Motor neuron (in vitro differentiated cells): ENCODE measurements at regions not wholly inside any gene's neighbourhood (a gene's known extent, or its start where the extent isn't known, plus 50 kb on each side); places are given as distances from the start of the nearest gene placed in this dataset.

ENCODE experiments used
- ATAC-seq, 8 experiments: fragments of 200-7000 bp; cut with Tn5 transposase; replicated peaks in 6 of 8; 2 replicates each; pipeline ENCODE4 v1.8.0; 2021; ENCODE audit warnings: mild to moderate bottlenecking in 8 of 8, moderate library complexity in 8 of 8
- H3K27ac ChIP-seq, 2 donors: fragments of 250-450 bp; sonication (Bioruptor Pico); 2 replicates each; pipeline ENCODE4 v1.9.0; 2021; ENCODE audit warnings: antibody characterized with exemption in 2 of 2, mild to moderate bottlenecking in 2 of 2, moderate library complexity in 1 of 2
- H3K4me1 ChIP-seq, 2 donors: fragments of 250-450 bp; sonication (Bioruptor Pico); replicated peaks in 1 of 2; 2 replicates each; pipeline ENCODE4 v1.6.1; 2021; ENCODE audit warnings: antibody characterized with exemption in 2 of 2, mild to moderate bottlenecking in 2 of 2, moderate library complexity in 1 of 2
- H3K4me3 ChIP-seq, 5 donors: fragments of 250-450 bp; sonication (Bioruptor Pico); 2 replicates each; pipeline ENCODE4 v1.9.0; 2021; ENCODE audit warnings: antibody characterized with exemption in 5 of 5, mild to moderate bottlenecking in 5 of 5, moderate library complexity in 4 of 5
- WGBS, 10 experiments: fragments of 450-650 bp; shearing (Covaris generic); methylation state at CpG; one replicate each; pipeline ENCODE4 v1.0.0; 2022; 5-methylcytosine and 5-hydroxymethylcytosine counted together
- in situ Hi-C, 9 experiments: fragments of 400-800 bp; cut with MboI; loops; one replicate each; pipeline ENCODE4 v1.15.0; 2021; ENCODE audit warnings: low sequenced_read_pairs in 9 of 9, low pct_unique_long_range_greater_than_20kb in 2 of 9; ENCODE audit not compliant: unreplicated experiment in 9 of 9

DNA sequence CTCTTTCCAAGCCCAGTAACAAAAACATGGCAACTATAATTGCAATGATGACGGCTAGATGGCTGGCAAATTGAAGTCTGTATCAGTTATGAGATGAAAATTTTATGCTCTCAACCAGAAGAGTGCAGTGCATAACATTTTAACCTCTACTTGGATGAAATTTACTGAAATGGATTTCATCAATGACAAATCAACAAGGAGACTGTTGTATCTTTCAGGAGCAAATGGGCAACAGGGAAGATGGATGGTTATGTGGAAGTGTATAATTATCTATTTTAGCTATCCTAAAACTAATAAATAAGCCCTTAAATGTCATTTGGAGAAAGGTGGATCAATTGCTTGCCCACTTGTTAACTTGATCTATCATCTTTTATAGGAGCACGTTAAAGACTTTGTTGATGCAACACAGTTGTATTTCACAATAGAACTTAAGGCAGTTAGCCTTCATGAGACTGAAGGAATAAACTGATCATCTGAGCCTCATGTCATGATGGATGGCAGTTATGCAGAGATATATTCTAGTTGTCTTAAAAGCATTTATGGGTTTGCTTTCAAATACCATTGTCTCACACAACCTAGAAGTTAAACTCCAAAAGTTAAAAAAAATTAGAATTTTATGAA, 315.1 kb upstream of the TBC1D5 start:
- H3K4me1 ChIP-seq = peaks cover 0 to 8% of the 10 kb centered on the region in 2 donors
- in situ Hi-C loops = no loop called here
- 28 to 89% (median 76%) methylated on average over 1 to 2 of the region's 2 CpGs; no CpG with 5 or more reads in 2 of the 10 experiments for WGBS, 10 experiments
- peak in 5 of 8 experiments; percentile 47 to 84 (median 55) for ATAC-seq
- no peak overlapping the region for H3K27ac ChIP-seq
- no peak overlapping the region for H3K4me3 ChIP-seq

GRCh38 chr3:18054625-18055024, 312.2 kb upstream of the TBC1D5 start:
- ATAC-seq = no peak
- WGBS, 10 experiments = 55 to 100% (median 100%) methylated on average over 1 of the region's 1 CpG; no CpG with 5 or more reads in 3 of the 10 experiments
- in situ Hi-C loops = no loop called here

GRCh38 chr3:18051306-18051705, 308.9 kb upstream of the TBC1D5 start:
- in situ Hi-C loops = no loop called here
- WGBS, 10 experiments = 43 to 90% (median 68%) methylated on average over 1 to 3 of the region's 3 CpGs; no CpG with 5 or more reads in 1 of the 10 experiments
- peak in 2 of 8 experiments; percentile 25 to 34 for ATAC-seq

More at GRCh38 chr3:18054625-18055024, 312.2 kb upstream of the TBC1D5 start:
- peaks cover 0 to 23% of the 10 kb centered on the region in 2 donors for H3K4me1 ChIP-seq
- no peak overlapping the region for H3K27ac ChIP-seq
- no peak overlapping the region for H3K4me3 ChIP-seq

DNA sequence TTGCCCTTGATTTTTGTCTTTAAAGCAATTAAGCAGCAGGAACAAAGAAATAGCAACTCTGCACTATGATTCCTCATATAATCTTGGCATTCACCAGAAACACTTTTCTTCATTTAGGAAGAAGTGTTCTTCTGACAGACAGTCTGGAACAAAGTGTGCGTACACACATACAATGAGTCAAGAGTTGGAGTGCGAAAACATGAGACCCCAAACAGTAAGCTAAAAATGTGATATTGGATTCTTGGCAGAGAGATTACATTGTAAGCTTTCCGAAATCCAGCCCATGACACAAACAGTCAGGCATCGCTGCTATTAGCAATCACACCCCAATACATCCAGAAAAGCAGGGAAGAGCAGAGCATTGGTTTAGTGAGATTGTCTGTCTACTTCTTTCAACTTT, 306.7 kb upstream of the TBC1D5 start:
- ATAC-seq = no peak
- H3K4me1 ChIP-seq = peaks cover 0 to 15% of the 10 kb centered on the region in 2 donors
- no peak overlapping the region for H3K4me3 ChIP-seq
- in situ Hi-C loops = no loop called here
- no peak overlapping the region for H3K27ac ChIP-seq
- WGBS, 10 experiments = 75 to 100% (median 94%) methylated on average over 1 to 4 of the region's 4 CpGs; no CpG with 5 or more reads in 1 of the 10 experiments

More at GRCh38 chr3:18051306-18051705, 308.9 kb upstream of the TBC1D5 start:
- Histone ChIP-seq H3K27ac (no peak overlapping the region), H3K4me1 (peaks cover 0 to 15% of the 10 kb centered on the region in 2 donors), H3K4me3 (no peak overlapping the region)

- no peak overlapping the region for H3K27ac ChIP-seq
- peaks cover 0 to 15% of the 10 kb centered on the region in 2 donors for H3K4me1 ChIP-seq
- in situ Hi-C loops = no loop called here
- peak in 1 of 8 experiments; percentile 25 for ATAC-seq
- 50 to 100% (median 75%) methylated on average over 1 to 2 of the region's 2 CpGs; no CpG with 5 or more reads in 3 of the 10 experiments for WGBS, 10 experiments
- H3K4me3 ChIP-seq = no peak overlapping the region
These were observed 304.6 kb upstream of the TBC1D5 start for GRCh38 chr3:18047052-18047451.

GRCh38 chr3:18046131-18046915, 303.9 kb upstream of the TBC1D5 start:
- Histone ChIP-seq H3K4me1 (peaks cover 0 to 8% of the 10 kb centered on the region in 2 donors), H3K27ac (no peak overlapping the region), H3K4me3 (no peak overlapping the region)
- WGBS, 10 experiments = 64 to 100% (median 93%) methylated on average over 2 to 4 of the region's 4 CpGs; no CpG with 5 or more reads in 1 of the 10 experiments
- ATAC-seq = no peak
- in situ Hi-C loops = no loop called here

- in situ Hi-C loops = no loop called here
- ATAC-seq = no peak
- Histone ChIP-seq H3K4me1 (peaks cover 0 to 3% of the 10 kb centered on the region in 2 donors), H3K4me3 (no peak overlapping the region), H3K27ac (no peak overlapping the region)
- WGBS, 10 experiments = 54 to 100% (median 80%) methylated on average over 1 to 2 of the region's 2 CpGs
These were observed 302.8 kb upstream of the TBC1D5 start for GRCh38 chr3:18044971-18045880.

DNA sequence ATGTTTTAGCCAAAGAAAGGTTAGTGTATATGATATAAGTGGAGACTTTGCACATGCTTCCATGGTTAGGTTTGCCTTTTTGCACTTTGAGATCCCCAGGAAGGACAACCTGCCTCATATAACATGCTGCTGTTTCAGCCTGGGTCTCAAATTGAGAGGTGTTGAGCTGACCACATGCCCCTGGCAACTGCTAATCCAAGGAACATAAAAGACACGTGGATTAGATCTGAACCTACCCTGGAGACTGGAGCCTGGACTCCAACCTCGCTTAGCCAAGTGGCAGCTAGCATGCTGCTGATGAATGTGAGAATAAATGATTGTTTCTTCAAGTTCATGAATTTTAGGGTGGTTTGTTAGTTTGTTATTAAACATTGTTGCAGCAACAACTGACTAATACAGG, 301.8 kb upstream of the TBC1D5 start:
- peak in 1 of 8 experiments; percentile 20 for ATAC-seq
- Histone ChIP-seq H3K27ac (no peak overlapping the region), H3K4me3 (no peak overlapping the region), H3K4me1 (no peaks in the 10 kb centered on the region)
- WGBS, 10 experiments = 36 to 90% (median 58%) methylated on average over 2 of the region's 2 CpGs; no CpG with 5 or more reads in 4 of the 10 experiments
- in situ Hi-C loops = no loop called here

- in situ Hi-C loops = no loop called here
- H3K4me3 ChIP-seq = no peak overlapping the region
- H3K4me1 ChIP-seq = no peaks in the 10 kb centered on the region
- peak in 1 of 8 experiments; percentile 59 for ATAC-seq
- 17 to 100% (median 69%) methylated on average over 1 of the region's 1 CpG; no CpG with 5 or more reads in 2 of the 10 experiments for WGBS, 10 experiments
- no peak overlapping the region for H3K27ac ChIP-seq
These were observed 294.0 kb upstream of the TBC1D5 start for GRCh38 chr3:18036450-18036815.

DNA sequence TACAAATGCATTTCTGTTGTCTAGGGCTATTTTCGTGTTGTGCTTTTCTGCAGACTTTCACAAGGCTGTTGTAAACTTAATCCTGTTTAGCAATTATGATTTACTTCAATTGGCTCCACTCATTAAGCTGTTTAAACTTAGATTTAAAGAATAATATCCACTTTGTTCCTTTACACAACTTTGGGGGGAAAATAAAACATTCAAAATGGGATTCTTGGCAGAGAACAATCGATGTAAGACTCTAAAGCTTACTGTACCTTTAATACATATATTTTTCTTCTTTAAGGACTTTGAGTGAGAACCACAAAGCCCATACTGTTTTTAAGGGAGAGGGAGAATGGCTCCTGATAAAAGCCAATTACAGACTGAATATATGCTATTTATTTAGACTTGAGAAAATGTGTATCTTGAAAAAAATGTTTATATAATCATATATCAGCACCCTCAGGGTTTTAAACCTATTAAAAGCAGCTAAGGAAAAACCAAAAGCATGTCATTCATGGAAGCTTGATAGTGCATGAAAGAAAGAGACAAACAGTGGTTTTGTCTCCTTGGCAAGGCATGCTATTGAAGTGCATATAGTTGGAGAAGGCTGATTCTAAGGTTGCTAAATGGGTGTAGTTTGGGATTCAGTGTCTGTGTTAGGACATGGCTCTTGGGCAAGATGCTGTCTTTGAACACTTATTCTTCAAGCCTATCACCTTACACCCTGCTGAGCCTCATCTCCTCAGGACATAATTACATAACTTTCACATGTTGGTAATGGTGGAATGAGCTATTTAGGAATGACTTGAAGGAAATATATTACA, 293.4 kb upstream of the TBC1D5 start:
- Histone ChIP-seq H3K4me1 (no peaks in the 10 kb centered on the region), H3K27ac (no peak overlapping the region), H3K4me3 (no peak overlapping the region)
- ATAC-seq = peak in 2 of 8 experiments; percentile 37 to 81
- in situ Hi-C loops = no loop called here
- WGBS, 10 experiments = 0 to 100% (median 70%) methylated on average over 1 to 2 of the region's 2 CpGs

- 0 to 100% (median 86%) methylated on average over 1 to 3 of the region's 3 CpGs; no CpG with 5 or more reads in 1 of the 10 experiments for WGBS, 10 experiments
- in situ Hi-C loops = no loop called here
- Histone ChIP-seq H3K4me3 (no peak overlapping the region), H3K27ac (no peak overlapping the region), H3K4me1 (no peaks in the 10 kb centered on the region)
- peak in 3 of 8 experiments; percentile 35 to 69 (median 54) for ATAC-seq
These were observed 291.2 kb upstream of the TBC1D5 start for GRCh38 chr3:18033581-18034108.

DNA sequence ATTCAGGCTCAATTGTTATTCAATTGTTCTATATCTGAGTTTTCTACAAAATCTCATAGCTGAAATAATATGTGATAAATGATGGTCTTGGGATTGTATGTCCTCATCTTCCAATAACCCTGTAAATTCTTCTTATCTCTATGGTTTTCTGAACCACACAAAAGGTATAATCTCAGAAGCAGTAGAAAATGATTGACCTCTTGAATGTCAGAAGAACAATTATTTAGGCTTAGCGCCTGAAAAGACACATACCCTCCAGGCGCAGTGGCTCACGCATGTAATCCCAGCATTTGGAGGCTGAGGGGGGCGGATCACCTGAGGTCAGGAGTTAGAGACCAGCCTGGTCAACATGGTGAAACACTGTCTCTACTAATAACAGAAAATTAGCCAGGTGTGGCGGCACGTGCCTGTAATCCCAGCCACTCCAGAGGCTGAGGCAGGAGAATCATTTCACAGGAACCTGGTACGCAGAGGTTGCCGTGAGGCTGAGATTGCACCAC, 288.0 kb upstream of the TBC1D5 start:
- ATAC-seq = no peak
- in situ Hi-C loops = no loop called here
- Histone ChIP-seq H3K4me1 (no peaks in the 10 kb centered on the region), H3K4me3 (no peak overlapping the region), H3K27ac (no peak overlapping the region)
- WGBS, 10 experiments = 60 to 100% (median 96%) methylated on average over 1 to 6 of the region's 8 CpGs; no CpG with 5 or more reads in 1 of the 10 experiments
